Right lobe of liver (tissue), 6 donors: ENCODE measurements at regions not wholly inside any gene's neighbourhood (a gene's known extent, or its start where the extent isn't known, plus 50 kb on each side); places are given as distances from the start of the nearest gene placed in this dataset.
A peak's percentile ranks its signal among the peaks of the same experiment; 100 is the strongest.
"Not testable (repeated sequence)": the region's sequence is repeated elsewhere in the genome, so short reads cannot be mapped to it uniquely, and the experiment has no call there.

ENCODE experiments used
- ATAC-seq, 4 donors: fragments of 200-7000 bp; cut with Tn5 transposase; one replicate each; pipeline ENCODE4 v1.9.1; 2020; ENCODE audit warnings: mild to moderate bottlenecking in 4 of 4, moderate library complexity in 4 of 4
- DNase-seq, 3 donors: peaks; one replicate each; pipeline ENCODE4 v3.0.0-alpha.2; 2020
- H3K27ac ChIP-seq, 3 donors: fragments of 200-600 bp; one replicate each; pipeline ENCODE4 v1.8.0; 2022
- H3K27me3 ChIP-seq, 2 donors: fragments of 200-600 bp; one replicate each; pipeline ENCODE4 v1.8.0; 2022
- H3K36me3 ChIP-seq, 4 donors: fragments of 200-600 bp; sonication (generic) in 1 of 4; one replicate each; pipeline versions ENCODE4 v1.5.1 to v1.8.0; 2017 to 2022; ENCODE audit warnings: control low read depth in 1 of 4
- H3K4me1 ChIP-seq, 4 donors: fragments of 200-600 bp; sonication (generic) in 1 of 4; one replicate each; pipeline versions ENCODE4 v1.5.1 to v1.8.0; 2017 to 2022; ENCODE audit warnings: control low read depth in 1 of 4
- H3K4me3 ChIP-seq, 3 donors: fragments of 200-600 bp; one replicate each; pipeline ENCODE4 v1.8.0; 2022
- H3K9me3 ChIP-seq, 4 donors: fragments of 200-600 bp; sonication (generic) in 1 of 4; one replicate each; pipeline versions ENCODE4 v1.5.1 to v1.8.0; 2017 to 2022; ENCODE audit warnings: control low read depth in 1 of 4
- WGBS: methylation state at CpG from one replicate; pipeline ENCODE4 v1.1.6; 2018; ENCODE audit warnings: low coverage, low lambda C conversion rate; ENCODE audit not compliant: insufficient coverage; ENCODE audit errors: missing lambda C conversion rate; 5-methylcytosine and 5-hydroxymethylcytosine counted together
- intact Hi-C, 2 donors: fragments of 100-400 bp; cut with DNase I; formaldehyde crosslinking; loops; one replicate each; pipeline versions ENCODE4 v1.11.2 to v1.14.1; 2022
- donor health status: DM: no; HTN: yes; CAD: no.
- donor health status: DM: no; HTN: no; CAD: no.
- donor health status: DM: no; HTN: no; CAD: no.
- donor health status: DM: no; HTN: yes; CAD: no.
- donor health status: DM: no; HTN: yes; CAD: no.

GRCh38 chr1:120277428-120278258 is 101.3 kb upstream of the SEC22B start:
- peak in 2 of 4 donors; percentile 29 to 46 for ATAC-seq
- H3K4me1 ChIP-seq, intact Hi-C loops, H3K27me3 ChIP-seq, H3K4me3 ChIP-seq, DNase-seq, H3K27ac ChIP-seq, H3K9me3 ChIP-seq, H3K36me3 ChIP-seq: not testable (repeated sequence)
- no CpG with 5 or more reads among the region's 26 CpGs for WGBS

GRCh38 chr1:120276710-120277109 is 100.4 kb upstream of the SEC22B start:
- H3K27me3 ChIP-seq, H3K27ac ChIP-seq, ATAC-seq, H3K36me3 ChIP-seq, DNase-seq, H3K4me3 ChIP-seq, intact Hi-C loops, H3K9me3 ChIP-seq, H3K4me1 ChIP-seq: not testable (repeated sequence)
- WGBS, result no CpG with 5 or more reads among the region's 5 CpGs

- intact Hi-C loops, H3K27me3 ChIP-seq, DNase-seq, H3K9me3 ChIP-seq, H3K4me3 ChIP-seq, H3K4me1 ChIP-seq, H3K36me3 ChIP-seq, H3K27ac ChIP-seq: not testable (repeated sequence)
- ATAC-seq, result peak in 1 of 4 donors; percentile 54
- no CpG with 5 or more reads among the region's 3 CpGs for WGBS
These were observed 98.1 kb upstream of the SEC22B start for GRCh38 chr1:120274438-120274837.

- intact Hi-C loops, H3K27ac ChIP-seq, H3K36me3 ChIP-seq, H3K4me3 ChIP-seq, H3K9me3 ChIP-seq, H3K4me1 ChIP-seq, DNase-seq, H3K27me3 ChIP-seq: not testable (repeated sequence)
- WGBS, result 19% methylated on average over 2 of the region's 4 CpGs
- peak in 3 of 4 donors; percentile 38 to 65 (median 44) for ATAC-seq
These were observed 97.0 kb upstream of the SEC22B start for GRCh38 chr1:120273363-120273762.

GRCh38 chr1:120272242-120272641 is 95.9 kb upstream of the SEC22B start:
- WGBS, result no CpG with 5 or more reads among the region's 3 CpGs
- intact Hi-C loops, DNase-seq, H3K36me3 ChIP-seq, H3K27me3 ChIP-seq, H3K27ac ChIP-seq, H3K4me3 ChIP-seq, H3K4me1 ChIP-seq, H3K9me3 ChIP-seq: not testable (repeated sequence)
- ATAC-seq, result peak in 1 of 4 donors; percentile 26

GRCh38 chr1:120271561-120272221 is 95.4 kb upstream of the SEC22B start:
- H3K36me3 ChIP-seq, H3K4me1 ChIP-seq, H3K9me3 ChIP-seq, intact Hi-C loops, H3K4me3 ChIP-seq, H3K27me3 ChIP-seq, H3K27ac ChIP-seq, DNase-seq: not testable (repeated sequence)
- peak in 2 of 4 donors; percentile 25 to 53 for ATAC-seq
- WGBS, result no CpG with 5 or more reads among the region's 5 CpGs

- H3K9me3 ChIP-seq, DNase-seq, H3K36me3 ChIP-seq, H3K4me1 ChIP-seq, ATAC-seq, H3K27ac ChIP-seq, H3K27me3 ChIP-seq, H3K4me3 ChIP-seq, intact Hi-C loops: not testable (repeated sequence)
- no CpG with 5 or more reads among the region's 1 CpG for WGBS
These were observed 91.7 kb upstream of the SEC22B start for GRCh38 chr1:120267894-120268551.

- H3K4me3 ChIP-seq, H3K4me1 ChIP-seq, H3K27ac ChIP-seq, H3K9me3 ChIP-seq, DNase-seq, H3K36me3 ChIP-seq, intact Hi-C loops, ATAC-seq, H3K27me3 ChIP-seq: not testable (repeated sequence)
- 96% methylated on average over 5 of the region's 6 CpGs for WGBS
These were observed 88.2 kb upstream of the SEC22B start for GRCh38 chr1:120264564-120264963.

- intact Hi-C loops, H3K4me1 ChIP-seq, DNase-seq, H3K9me3 ChIP-seq, H3K4me3 ChIP-seq, H3K36me3 ChIP-seq, H3K27ac ChIP-seq, H3K27me3 ChIP-seq: not testable (repeated sequence)
- no CpG with 5 or more reads among the region's 4 CpGs for WGBS
- ATAC-seq, result peak in 1 of 4 donors; percentile 21
These were observed 86.8 kb upstream of the SEC22B start for GRCh38 chr1:120262791-120263751.

GRCh38 chr1:120257778-120258105 is 81.4 kb upstream of the SEC22B start:
- H3K27ac ChIP-seq, H3K27me3 ChIP-seq, DNase-seq, H3K4me3 ChIP-seq, H3K36me3 ChIP-seq, intact Hi-C loops, H3K9me3 ChIP-seq, H3K4me1 ChIP-seq: not testable (repeated sequence)
- peak in 2 of 4 donors; percentile 28 to 36 for ATAC-seq
- WGBS, result no CpG with 5 or more reads among the region's 2 CpGs
